Upper lobe of left lung (tissue), 6 donors: ENCODE measurements at regions not wholly inside any gene's neighbourhood (a gene's known extent, or its start where the extent isn't known, plus 50 kb on each side); places are given as distances from the start of the nearest gene placed in this dataset.

ENCODE experiments used
- ATAC-seq, 2 donors: fragments of 200-7000 bp; cut with Tn5 transposase; one replicate each; pipeline ENCODE4 v1.9.1; 2022; ENCODE audit warnings: mild to moderate bottlenecking in 2 of 2, moderate library complexity in 2 of 2; ENCODE audit not compliant: low FRiP score in 2 of 2
- DNase-seq, 2 donors: peaks; one replicate each; pipeline ENCODE4 v3.0.0-alpha.2; 2019 to 2020
- H3K27ac ChIP-seq, 4 donors: fragments of 200-600 bp; sonication (generic); one replicate each; pipeline ENCODE4 v1.5.1; 2016 to 2019
- H3K27me3 ChIP-seq, 4 donors: fragments of 200-600 bp; sonication (generic); one replicate each; pipeline ENCODE4 v1.5.1; 2017 to 2019
- H3K36me3 ChIP-seq, 4 donors: fragments of 200-600 bp; sonication (generic); one replicate each; pipeline ENCODE4 v1.5.1; 2016 to 2019
- H3K4me1 ChIP-seq, 4 donors: fragments of 200-600 bp; sonication (generic); one replicate each; pipeline ENCODE4 v1.5.1; 2018 to 2019
- H3K4me3 ChIP-seq, 4 donors: fragments of 200-600 bp; sonication (generic); one replicate each; pipeline ENCODE4 v1.5.1; 2017 to 2019; ENCODE audit warnings: mild to moderate bottlenecking in 2 of 4, moderate library complexity in 1 of 4
- H3K9me3 ChIP-seq, 4 donors: fragments of 200-600 bp; sonication (generic); one replicate each; pipeline ENCODE4 v1.5.1; 2018 to 2019
- EP300 ChIP-seq, 4 donors: sonication (generic); formaldehyde crosslinking; IDR thresholded peaks; one replicate each; pipeline ENCODE4 v1.5.1; 2017; ENCODE audit warnings: antibody characterized with exemption in 4 of 4, control low read depth in 2 of 4
- POLR2A ChIP-seq, 4 donors: fragments of 450-650 bp; IDR thresholded peaks; one replicate each; pipeline ENCODE4 v1.5.1; 2016 to 2017; ENCODE audit warnings: antibody characterized with exemption in 4 of 4, mild to moderate bottlenecking in 2 of 4
- POLR2AphosphoS5 ChIP-seq, 2 donors: sonication (generic); formaldehyde crosslinking; IDR thresholded peaks; one replicate each; pipeline ENCODE4 v1.5.1; 2017; ENCODE audit warnings: antibody characterized with exemption in 2 of 2
- WGBS, 2 donors: methylation state at CpG; one replicate each; pipeline ENCODE4 v1.1.5; 2017 to 2018; 5-methylcytosine and 5-hydroxymethylcytosine counted together
- TF ChIP-seq, protein P1 (sequence below), 6 experiments: fragments of 450-650 bp in 4 of 6; fragments of 200-600 bp in 2 of 6; sonication (generic) in 2 of 6; IDR thresholded peaks; one replicate each; pipeline ENCODE4 v1.5.1; 2016 to 2019; ENCODE audit warnings: antibody characterized with exemption in 6 of 6
- donor health status: DM: no; HTN: no; CAD: no; lungs with moderate emphysema.
- donor health status: DM: no; HTN: yes; CAD: no; lungs with severe emphysema.

DNA sequence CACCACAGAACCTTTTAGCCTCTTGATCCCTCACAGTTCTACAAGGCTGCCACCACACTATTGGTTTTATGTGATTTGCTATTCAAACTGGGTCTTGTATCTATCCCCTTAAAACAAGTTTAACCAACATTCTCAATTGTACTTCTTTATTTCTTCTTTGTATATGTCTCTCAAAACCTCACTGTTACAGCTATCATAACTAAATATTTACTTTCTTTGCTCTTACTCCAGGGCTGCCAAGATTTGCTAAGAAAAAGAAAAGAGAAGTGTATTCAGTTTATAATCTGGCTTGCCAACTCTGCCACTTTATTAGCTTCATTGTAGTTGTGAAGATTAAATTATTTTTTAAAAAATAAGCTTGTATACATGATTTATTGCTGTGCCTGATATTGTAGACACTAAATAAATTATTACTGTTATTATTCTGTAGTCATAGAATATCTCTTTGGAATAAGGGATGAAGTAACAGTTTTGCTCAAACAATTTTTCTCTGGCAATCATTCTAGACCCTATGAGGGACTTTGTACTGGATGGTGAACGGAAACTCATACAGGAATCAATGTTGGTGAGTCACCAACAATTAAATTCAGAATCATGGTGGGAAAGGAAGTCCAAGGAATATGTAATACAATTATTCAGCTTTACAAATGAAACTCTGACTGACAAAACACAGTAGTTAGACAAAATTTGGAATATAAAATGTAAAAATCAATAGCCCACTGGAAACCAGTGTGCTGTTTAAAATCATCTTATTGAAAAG, 127.1 kb upstream of the DCAF8L1 start:
- Histone ChIP-seq H3K4me3 (no peak overlapping the region), H3K36me3 (no peaks in the 10 kb centered on the region), H3K27me3 (no peaks in the 10 kb centered on the region), H3K9me3 (no peaks in the 10 kb centered on the region), H3K27ac (no peak overlapping the region), H3K4me1 (no peaks in the 10 kb centered on the region)
- ATAC-seq = no peak
- DNase-seq = no peak
- TF ChIP-seq EP300 (IDR thresholded peaks at IDR 0.05) = no peak
- TF ChIP-seq POLR2AphosphoS5 (IDR thresholded peaks at IDR 0.05) = no peak
- TF ChIP-seq, protein P1, sequence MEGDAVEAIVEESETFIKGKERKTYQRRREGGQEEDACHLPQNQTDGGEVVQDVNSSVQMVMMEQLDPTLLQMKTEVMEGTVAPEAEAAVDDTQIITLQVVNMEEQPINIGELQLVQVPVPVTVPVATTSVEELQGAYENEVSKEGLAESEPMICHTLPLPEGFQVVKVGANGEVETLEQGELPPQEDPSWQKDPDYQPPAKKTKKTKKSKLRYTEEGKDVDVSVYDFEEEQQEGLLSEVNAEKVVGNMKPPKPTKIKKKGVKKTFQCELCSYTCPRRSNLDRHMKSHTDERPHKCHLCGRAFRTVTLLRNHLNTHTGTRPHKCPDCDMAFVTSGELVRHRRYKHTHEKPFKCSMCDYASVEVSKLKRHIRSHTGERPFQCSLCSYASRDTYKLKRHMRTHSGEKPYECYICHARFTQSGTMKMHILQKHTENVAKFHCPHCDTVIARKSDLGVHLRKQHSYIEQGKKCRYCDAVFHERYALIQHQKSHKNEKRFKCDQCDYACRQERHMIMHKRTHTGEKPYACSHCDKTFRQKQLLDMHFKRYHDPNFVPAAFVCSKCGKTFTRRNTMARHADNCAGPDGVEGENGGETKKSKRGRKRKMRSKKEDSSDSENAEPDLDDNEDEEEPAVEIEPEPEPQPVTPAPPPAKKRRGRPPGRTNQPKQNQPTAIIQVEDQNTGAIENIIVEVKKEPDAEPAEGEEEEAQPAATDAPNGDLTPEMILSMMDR (IDR thresholded peaks at IDR 0.05) = no peak
- no peak for TF ChIP-seq POLR2A (IDR thresholded peaks at IDR 0.05)
- 23 to 50% methylated on average over 1 of the region's 1 CpG for WGBS, 2 donors

DNA sequence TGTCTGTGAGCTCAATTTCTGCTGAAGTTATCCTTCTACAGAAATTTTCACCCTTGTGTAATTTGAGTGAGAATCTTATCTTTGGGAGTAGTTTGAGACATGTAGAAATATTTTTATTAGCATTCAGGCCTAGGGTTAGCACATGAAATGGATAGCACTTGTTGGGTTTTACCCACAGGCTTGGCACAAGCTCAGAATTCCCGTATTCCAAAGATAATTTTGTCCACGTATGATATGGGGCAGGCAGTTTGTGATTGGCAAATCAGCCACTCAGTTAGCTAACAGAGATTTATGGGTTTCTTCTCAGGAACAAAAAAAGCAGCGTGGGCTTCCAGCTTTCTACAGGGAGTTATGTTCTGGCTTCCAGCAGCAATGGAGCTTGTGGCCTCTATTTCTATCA, 117.9 kb upstream of the DCAF8L1 start:
- 56 to 88% methylated on average over 1 to 3 of the region's 3 CpGs for WGBS, 2 donors
- no peaks in the 10 kb centered on the region for H3K4me1 ChIP-seq
- H3K9me3 ChIP-seq = no peaks in the 10 kb centered on the region
- DNase-seq (no peak), ATAC-seq (no peak)
- no peak for TF ChIP-seq EP300 (IDR thresholded peaks at IDR 0.05)
- TF ChIP-seq, protein P1 (IDR thresholded peaks at IDR 0.05) = no peak
- no peak for TF ChIP-seq POLR2AphosphoS5 (IDR thresholded peaks at IDR 0.05)
- TF ChIP-seq POLR2A (IDR thresholded peaks at IDR 0.05) = no peak
- H3K27me3 ChIP-seq = no peaks in the 10 kb centered on the region
- no peaks in the 10 kb centered on the region for H3K36me3 ChIP-seq
- H3K4me3 ChIP-seq = no peak overlapping the region
- no peak overlapping the region for H3K27ac ChIP-seq

DNA sequence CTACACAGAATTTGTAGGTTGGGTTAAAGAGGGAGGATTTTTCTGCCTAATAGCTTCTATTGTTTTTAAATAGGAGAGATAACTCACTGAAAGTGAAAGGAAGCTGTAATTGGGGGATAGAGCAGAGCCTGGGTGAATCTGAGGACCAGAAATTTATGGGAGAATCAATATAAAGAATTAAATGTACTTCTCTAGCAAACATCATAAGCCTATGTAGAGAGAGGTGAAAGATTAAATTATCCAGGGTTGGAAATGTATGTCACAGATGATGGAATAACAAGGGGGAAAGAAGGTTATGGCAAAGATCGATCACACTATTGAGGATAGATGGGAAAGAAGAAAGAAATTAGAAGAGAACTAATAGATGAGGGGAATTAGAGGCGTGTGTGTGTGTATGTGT, 104.4 kb upstream of the DCAF8L1 start:
- no peaks in the 10 kb centered on the region for H3K27me3 ChIP-seq
- TF ChIP-seq, protein P1 (IDR thresholded peaks at IDR 0.05) = no peak
- TF ChIP-seq POLR2AphosphoS5 (IDR thresholded peaks at IDR 0.05) (no peak), POLR2A (IDR thresholded peaks at IDR 0.05) (no peak), EP300 (IDR thresholded peaks at IDR 0.05) (no peak)
- H3K36me3 ChIP-seq = no peaks in the 10 kb centered on the region
- no peak for ATAC-seq
- 60 to 89% methylated on average over 2 of the region's 2 CpGs for WGBS, 2 donors
- H3K4me3 ChIP-seq = no peak overlapping the region
- no peaks in the 10 kb centered on the region for H3K9me3 ChIP-seq
- H3K4me1 ChIP-seq = no peaks in the 10 kb centered on the region
- no peak overlapping the region for H3K27ac ChIP-seq
- no peak for DNase-seq

DNA sequence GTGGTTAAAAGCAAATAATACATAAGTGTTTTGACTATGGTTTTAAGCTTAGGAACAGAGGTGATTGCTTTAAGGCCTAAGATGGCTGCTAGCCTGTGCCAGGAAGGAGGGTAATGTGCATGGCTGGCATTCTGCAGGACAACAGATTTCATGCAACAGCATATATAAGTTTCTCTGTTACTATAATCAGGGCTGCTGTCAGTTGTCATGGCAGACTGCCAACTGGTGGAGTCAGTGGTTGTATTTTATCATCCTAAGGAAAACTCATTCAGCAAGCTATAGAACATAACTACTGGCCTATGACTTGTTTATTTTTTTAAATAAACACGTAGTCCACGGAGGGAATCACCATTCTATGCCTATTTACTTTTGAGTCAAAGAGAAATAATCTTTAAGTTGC, 77.7 kb upstream of the DCAF8L1 start:
- ATAC-seq = no peak
- no peaks in the 10 kb centered on the region for H3K27me3 ChIP-seq
- WGBS, 2 donors = 16 to 37% methylated on average over 2 of the region's 2 CpGs
- TF ChIP-seq EP300 (IDR thresholded peaks at IDR 0.05) = no peak
- no peak for TF ChIP-seq POLR2A (IDR thresholded peaks at IDR 0.05)
- TF ChIP-seq POLR2AphosphoS5 (IDR thresholded peaks at IDR 0.05) = no peak
- TF ChIP-seq, protein P1 (IDR thresholded peaks at IDR 0.05) = no peak
- no peak overlapping the region for H3K4me3 ChIP-seq
- H3K27ac ChIP-seq = no peak overlapping the region
- no peaks in the 10 kb centered on the region for H3K4me1 ChIP-seq
- peaks cover 0 to 5% (median 0%) of the 10 kb centered on the region in 4 donors for H3K9me3 ChIP-seq
- no peaks in the 10 kb centered on the region for H3K36me3 ChIP-seq
- DNase-seq = no peak
